K562 (cell line): ENCODE measurements at regions not wholly inside any gene's neighbourhood (a gene's known extent, or its start where the extent isn't known, plus 50 kb on each side); places are given as distances from the start of the nearest gene placed in this dataset.

ENCODE experiments used
- CEBPB ChIP-seq: fragments of 450-650 bp; IDR thresholded peaks from 2 replicates; pipeline ENCODE4 v1.6.1; 2016; ENCODE audit warnings: missing genetic modification characterization, missing compliant biosample characterization
- CTCF ChIP-seq, 3 experiments: IDR thresholded peaks in 2 of 3; conservative IDR thresholded peaks in 1 of 3; 2 replicates each; pipeline ENCODE4 v1.5.1; 2011 to 2012; ENCODE audit warnings: low read length in 3 of 3, mild to moderate bottlenecking in 3 of 3, control low read depth in 2 of 3, improper control_type of control experiment in 1 of 3, inconsistent platforms in 1 of 3, low read depth in 1 of 3, mixed read lengths in 1 of 3, moderate library complexity in 1 of 3; ENCODE audit not compliant: insufficient read depth in 2 of 3
- EZH2 ChIP-seq: IDR thresholded peaks from 2 replicates; pipeline ENCODE4 v1.6.1; 2012; ENCODE audit warnings: low read depth, mild to moderate bottlenecking, inconsistent platforms, low read length, borderline replicate concordance
- GATA2 ChIP-seq: sonication (generic); formaldehyde crosslinking; IDR thresholded peaks from 2 replicates; pipeline ENCODE4 v1.4.0; 2020; ENCODE audit warnings: mild to moderate bottlenecking, missing genetic modification reagents
- MLLT1 ChIP-seq, 2 experiments: fragments of 450-650 bp; IDR thresholded peaks; 2 replicates each; pipeline ENCODE4 v1.6.1; 2016
- NR0B1 ChIP-seq: fragments of 450-650 bp; IDR thresholded peaks from one replicate; pipeline ENCODE4 v1.6.1; 2018; ENCODE audit warnings: mild to moderate bottlenecking, moderate library complexity; ENCODE audit not compliant: partially characterized antibody
- NR2C2 ChIP-seq, 2 experiments: fragments of 200-800 bp in 1 of 2; sonication (Bioruptor generic) in 1 of 2; sonication (generic) in 1 of 2; formaldehyde crosslinking in 1 of 2; IDR thresholded peaks; 2 replicates each; pipeline versions ENCODE4 v1.6.1 to v1.8.0; 2016 to 2022; ENCODE audit warnings: mild to moderate bottlenecking in 1 of 2, missing compliant biosample characterization in 1 of 2, missing genetic modification characterization in 1 of 2, missing genetic modification reagents in 1 of 2
- RFX1 ChIP-seq: fragments of 450-650 bp; IDR thresholded peaks from 2 replicates; pipeline ENCODE4 v1.6.1; 2016; ENCODE audit warnings: mild to moderate bottlenecking, moderate library complexity
- SMC3 ChIP-seq: conservative IDR thresholded peaks from 2 replicates; pipeline ENCODE4 v1.6.1; 2011; ENCODE audit warnings: low read depth, low read length, improper control_type of control experiment; ENCODE audit not compliant: insufficient read depth
- TAF1 ChIP-seq: IDR thresholded peaks from 2 replicates; pipeline ENCODE4 v1.6.1; 2011; ENCODE audit warnings: mild to moderate bottlenecking, low read length, moderate library complexity; ENCODE audit not compliant: insufficient read depth, control insufficient read depth, severe bottlenecking; ENCODE audit errors: extremely low read depth
- TEAD2 ChIP-seq: fragments of 450-650 bp; IDR thresholded peaks from 2 replicates; pipeline ENCODE4 v1.6.1; 2016; ENCODE audit warnings: missing genetic modification characterization, control low read depth, missing compliant biosample characterization
- YY1 ChIP-seq, 3 experiments: IDR thresholded peaks; 2 replicates each; pipeline ENCODE4 v1.6.1; 2011; ENCODE audit warnings: low read length in 2 of 3, mild to moderate bottlenecking in 2 of 3, moderate library complexity in 2 of 3, borderline replicate concordance in 1 of 3, control low read depth in 1 of 3, low read depth in 1 of 3; ENCODE audit not compliant: insufficient read depth in 3 of 3, insufficient replicate concordance in 2 of 3, control insufficient read depth in 1 of 3, insufficient read length in 1 of 3; ENCODE audit errors: extremely low read depth in 1 of 3
- ZNF644 ChIP-seq: fragments of 200-800 bp; sonication (Bioruptor generic); IDR thresholded peaks from 2 replicates; pipeline ENCODE4 v1.6.1; 2016; ENCODE audit warnings: low read depth, missing genetic modification characterization, missing compliant biosample characterization
- ZNF830 ChIP-seq: fragments of 250-450 bp; sonication (Bioruptor Pico); IDR thresholded peaks from 2 replicates; pipeline ENCODE4 v1.5.0; 2021; ENCODE audit warnings: mild to moderate bottlenecking

GRCh38 chr10:36096576-36096975 is 454.5 kb upstream of the FZD8 start:
- no peak for TF ChIP-seq CTCF (IDR thresholded peaks at IDR 0.05 in 2 of 3, conservative IDR thresholded peaks at IDR 0.05 in 1 of 3; ENCODE audit: insufficient read depth in 2 of 3, low read depth in 1 of 3, low read length in 3 of 3)
- no peak for TF ChIP-seq EZH2
- TF ChIP-seq CEBPB (tag), result no peak
- no peak for TF ChIP-seq TAF1
- no peak for TF ChIP-seq NR2C2 (CRISPR knock-in tag; IDR thresholded peaks at IDR 0.05)
- TF ChIP-seq NR2C2 (tag; IDR thresholded peaks at IDR 0.05), result no peak
- no peak for TF ChIP-seq SMC3
- TF ChIP-seq YY1 (IDR thresholded peaks at IDR 0.05; ENCODE audit: borderline replicate concordance in 1 of 3, control insufficient read depth in 1 of 3, extremely low read depth in 1 of 3, insufficient read depth in 3 of 3, insufficient read length in 1 of 3, insufficient replicate concordance in 2 of 3, low read depth in 1 of 3, low read length in 2 of 3), result no peak
- TF ChIP-seq TEAD2, result no peak
- no peak for TF ChIP-seq RFX1
- TF ChIP-seq ZNF830 (CRISPR knock-in tag), result no peak
- TF ChIP-seq MLLT1 (IDR thresholded peaks at IDR 0.05), result no peak
- TF ChIP-seq NR0B1, result no peak
- no peak for TF ChIP-seq GATA2 (CRISPR knock-in tag)
- TF ChIP-seq ZNF644, result no peak
